HFFc6 (cell line): ENCODE measurements at regions not wholly inside any gene's neighbourhood (a gene's known extent, or its start where the extent isn't known, plus 50 kb on each side); places are given as distances from the start of the nearest gene placed in this dataset.

Experiments
- DNase-seq: peaks from one replicate; pipeline ENCODE4 v3.0.0-alpha.2; 2018
- H3K27ac Mint-ChIP-seq: 2 replicates; pipeline ENCODE4 v1.8.0; 2020; ENCODE audit warnings: mild to moderate bottlenecking, mixed read lengths
- H3K27me3 Mint-ChIP-seq: 2 replicates; pipeline ENCODE4 v1.8.0; 2021; ENCODE audit warnings: mild to moderate bottlenecking, moderate library complexity, mixed read lengths; ENCODE audit not compliant: insufficient read depth
- H3K36me3 Mint-ChIP-seq: 2 replicates; pipeline ENCODE4 v1.8.0; 2021; ENCODE audit warnings: low read depth, mixed read lengths
- H3K4me1 Mint-ChIP-seq: 2 replicates; pipeline ENCODE4 v1.8.0; 2020; ENCODE audit warnings: low read depth, mixed read lengths
- H3K4me3 Mint-ChIP-seq: 2 replicates; pipeline ENCODE4 v1.8.0; 2020; ENCODE audit warnings: mild to moderate bottlenecking, moderate library complexity, mixed read lengths
- H3K9me3 Mint-ChIP-seq: 2 replicates; pipeline ENCODE4 v1.8.0; 2020; ENCODE audit warnings: mild to moderate bottlenecking, mixed read lengths
- CTCF ChIP-seq: fragments of 200-600 bp; sonication (generic); IDR thresholded peaks from 2 replicates; pipeline ENCODE4 v1.5.0; 2021; ENCODE audit warnings: antibody characterized with exemption, mild to moderate bottlenecking

GRCh38 chr21:43338951-43339350 lies 88.0 kb downstream of the SIK1 start:
- H3K27ac Mint-ChIP-seq, result peak overlapping the region; percentile 54; the same call in 1 of the 2 replicates
- peaks cover 28% of the 10 kb centered on the region for H3K4me1 Mint-ChIP-seq
- no peak for DNase-seq
- no peak for TF ChIP-seq CTCF
- H3K9me3 Mint-ChIP-seq, result peaks cover 8% of the 10 kb centered on the region
- no peak overlapping the region for H3K4me3 Mint-ChIP-seq
- peaks cover 3% of the 10 kb centered on the region for H3K27me3 Mint-ChIP-seq
- H3K36me3 Mint-ChIP-seq, result peaks cover 10% of the 10 kb centered on the region

GRCh38 chr21:43337901-43338655 lies 88.9 kb downstream of the SIK1 start:
- no peak overlapping the region; the same call in 1 of the 2 replicates for H3K27ac Mint-ChIP-seq
- peaks cover 37% of the 10 kb centered on the region for H3K4me1 Mint-ChIP-seq
- no peak for TF ChIP-seq CTCF
- peaks cover 8% of the 10 kb centered on the region for H3K9me3 Mint-ChIP-seq
- no peak for DNase-seq
- H3K36me3 Mint-ChIP-seq, result peaks cover 10% of the 10 kb centered on the region
- H3K4me3 Mint-ChIP-seq, result no peak overlapping the region
- peaks cover 6% of the 10 kb centered on the region for H3K27me3 Mint-ChIP-seq

- Mint-ChIP-seq H3K36me3 (peaks cover 10% of the 10 kb centered on the region), H3K4me1 (peaks cover 39% of the 10 kb centered on the region), H3K27me3 (peaks cover 8% of the 10 kb centered on the region), H3K9me3 (peaks cover 8% of the 10 kb centered on the region), H3K4me3 (no peak overlapping the region), H3K27ac (peak overlapping the region; percentile 100; the same call in 1 of the 2 replicates)
- no peak for DNase-seq
- TF ChIP-seq CTCF, result no peak
Observed at GRCh38 chr21:43335119-43335518, 91.8 kb downstream of the SIK1 start.

GRCh38 chr21:43334214-43334958 lies 92.5 kb downstream of the SIK1 start:
- peak overlapping the region; percentile 100 for H3K27ac Mint-ChIP-seq
- peaks cover 10% of the 10 kb centered on the region for H3K27me3 Mint-ChIP-seq
- DNase-seq, result no peak
- H3K36me3 Mint-ChIP-seq, result peaks cover 10% of the 10 kb centered on the region
- H3K4me3 Mint-ChIP-seq, result peak overlapping the region; percentile 77
- TF ChIP-seq CTCF, result no peak
- H3K4me1 Mint-ChIP-seq, result peaks cover 38% of the 10 kb centered on the region
- peaks cover 8% of the 10 kb centered on the region for H3K9me3 Mint-ChIP-seq

- Mint-ChIP-seq H3K4me3 (peak overlapping the region; percentile 77), H3K27me3 (peaks cover 10% of the 10 kb centered on the region), H3K36me3 (peaks cover 10% of the 10 kb centered on the region), H3K4me1 (peaks cover 32% of the 10 kb centered on the region), H3K9me3 (peaks cover 8% of the 10 kb centered on the region), H3K27ac (peak overlapping the region; percentile 100)
- TF ChIP-seq CTCF, result no peak
- peak; percentile 95 for DNase-seq
Observed at GRCh38 chr21:43333298-43334062, 93.5 kb downstream of the SIK1 start.
